GM18909 (cell line): ENCODE measurements at regions not wholly inside any gene's neighbourhood (a gene's known extent, or its start where the extent isn't known, plus 50 kb on each side); places are given as distances from the start of the nearest gene placed in this dataset.
"Not testable (repeated sequence)": the region's sequence is repeated elsewhere in the genome, so short reads cannot be mapped to it uniquely, and the experiment has no call there.

Experiments
- ATAC-seq: cut with Tn5 transposase; IDR thresholded peaks from one replicate; pipeline ENCODE4 v1.9.1; 2021; ENCODE audit warnings: mild to moderate bottlenecking; ENCODE audit not compliant: unreplicated experiment, poor library complexity

DNA sequence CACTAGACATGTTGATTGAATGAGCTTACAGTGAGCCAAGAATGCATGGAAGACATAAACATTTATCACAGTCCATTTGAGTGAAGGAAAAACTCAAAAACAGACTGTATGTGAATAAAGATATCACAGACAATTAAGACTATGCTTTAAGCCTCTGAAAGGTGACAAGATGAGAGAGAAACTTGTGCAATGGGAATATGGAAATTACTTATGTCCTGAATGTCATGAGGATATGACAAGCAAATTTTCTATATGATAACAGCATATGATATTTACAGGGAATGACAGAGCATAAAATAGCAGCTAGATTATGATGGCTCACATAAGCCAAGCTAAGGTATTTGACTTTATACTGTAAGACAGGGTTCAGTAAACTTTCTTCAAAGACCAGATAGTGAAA lies 1153.1 kb upstream of the USP15 start:
- ATAC-seq: no peak

DNA sequence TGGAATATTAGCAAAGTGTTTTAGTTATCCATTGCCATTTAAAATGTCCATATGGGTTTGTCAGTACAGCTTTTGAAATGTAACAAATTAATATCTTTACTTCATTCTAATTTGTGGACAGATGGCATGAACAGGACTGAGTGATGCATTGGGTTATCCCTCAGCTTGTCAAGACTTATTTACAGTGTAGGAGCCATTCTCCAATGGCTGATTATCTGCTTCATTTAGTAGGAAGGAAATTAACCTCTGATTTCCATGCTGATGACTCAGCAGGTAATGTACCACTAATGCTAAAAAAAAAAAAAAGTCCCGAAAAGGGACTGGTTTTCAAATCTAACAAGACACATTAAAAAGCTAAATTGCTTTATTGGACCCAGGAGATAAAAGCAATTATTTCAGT lies 1149.0 kb upstream of the USP15 start:
- ATAC-seq: no peak

DNA sequence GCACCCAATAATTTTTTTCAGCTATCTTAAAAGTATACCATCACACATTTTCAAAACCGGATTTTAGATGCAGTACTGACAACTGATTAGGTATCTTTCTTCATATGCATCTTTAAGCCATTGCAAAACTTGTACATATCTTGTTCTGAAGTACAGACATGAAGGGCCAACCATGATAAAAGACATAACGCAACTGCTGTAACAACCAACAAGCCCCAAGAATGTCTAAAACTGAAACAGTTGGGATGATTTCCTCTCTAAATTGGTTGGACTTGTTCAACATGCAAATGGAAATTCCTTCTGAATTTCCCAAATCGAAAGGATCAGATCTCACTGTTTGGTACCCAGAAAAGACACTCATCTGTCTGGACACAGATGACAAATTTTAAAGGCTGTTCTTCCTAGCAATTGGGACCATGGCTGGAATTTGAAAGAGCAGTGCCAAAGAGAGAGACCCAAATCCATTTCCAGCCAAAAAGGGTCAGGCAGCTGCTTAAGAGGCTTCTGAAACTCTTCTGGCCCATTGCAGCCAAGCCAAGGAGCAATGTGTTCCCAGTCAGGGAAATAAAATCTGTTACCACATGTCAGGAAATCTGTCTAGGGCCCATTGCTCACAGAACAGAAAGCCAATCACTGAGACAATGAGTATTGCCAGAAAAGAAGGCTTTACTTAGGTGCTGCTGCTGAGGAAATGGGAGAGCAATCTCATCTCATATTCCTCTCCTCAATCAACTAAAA lies 1122.4 kb upstream of the USP15 start:
- ATAC-seq: no peak

DNA sequence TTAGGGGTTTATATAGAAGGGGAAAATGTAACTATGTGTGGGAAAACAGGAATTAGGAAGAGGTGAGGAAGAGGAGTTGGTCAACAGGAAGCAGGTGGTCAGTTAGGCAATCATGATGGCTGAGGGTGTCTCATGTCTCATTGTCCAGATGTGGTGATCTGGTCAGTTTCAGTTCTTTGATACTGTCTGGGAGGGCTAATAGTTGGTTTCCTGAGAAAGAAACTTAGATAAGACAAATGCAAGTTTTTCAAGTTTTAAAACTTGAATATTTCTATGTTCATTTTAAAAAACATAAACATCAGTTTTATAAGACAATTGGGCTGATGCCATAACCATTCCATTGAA lies 1121.8 kb upstream of the USP15 start:
- ATAC-seq: no peak

DNA sequence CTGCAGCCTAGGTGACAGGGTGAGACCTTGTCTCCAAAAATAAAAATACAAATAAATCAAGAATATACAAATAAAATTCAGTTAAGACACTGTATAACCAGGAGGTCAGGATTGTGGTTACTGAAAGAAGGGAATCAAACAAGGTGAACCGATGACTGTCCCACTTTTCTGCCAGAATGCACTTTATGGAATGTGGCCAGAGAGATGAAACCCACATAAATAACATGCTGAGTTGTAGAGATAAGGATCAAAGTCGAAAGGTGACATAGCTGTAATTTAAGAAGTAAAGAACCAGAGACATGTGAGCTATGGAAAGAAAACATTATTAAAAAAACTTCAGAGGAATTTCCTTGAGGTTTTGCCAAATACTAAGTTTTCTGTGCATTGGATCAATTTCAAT lies 1098.2 kb upstream of the USP15 start:
- no peak for ATAC-seq

DNA sequence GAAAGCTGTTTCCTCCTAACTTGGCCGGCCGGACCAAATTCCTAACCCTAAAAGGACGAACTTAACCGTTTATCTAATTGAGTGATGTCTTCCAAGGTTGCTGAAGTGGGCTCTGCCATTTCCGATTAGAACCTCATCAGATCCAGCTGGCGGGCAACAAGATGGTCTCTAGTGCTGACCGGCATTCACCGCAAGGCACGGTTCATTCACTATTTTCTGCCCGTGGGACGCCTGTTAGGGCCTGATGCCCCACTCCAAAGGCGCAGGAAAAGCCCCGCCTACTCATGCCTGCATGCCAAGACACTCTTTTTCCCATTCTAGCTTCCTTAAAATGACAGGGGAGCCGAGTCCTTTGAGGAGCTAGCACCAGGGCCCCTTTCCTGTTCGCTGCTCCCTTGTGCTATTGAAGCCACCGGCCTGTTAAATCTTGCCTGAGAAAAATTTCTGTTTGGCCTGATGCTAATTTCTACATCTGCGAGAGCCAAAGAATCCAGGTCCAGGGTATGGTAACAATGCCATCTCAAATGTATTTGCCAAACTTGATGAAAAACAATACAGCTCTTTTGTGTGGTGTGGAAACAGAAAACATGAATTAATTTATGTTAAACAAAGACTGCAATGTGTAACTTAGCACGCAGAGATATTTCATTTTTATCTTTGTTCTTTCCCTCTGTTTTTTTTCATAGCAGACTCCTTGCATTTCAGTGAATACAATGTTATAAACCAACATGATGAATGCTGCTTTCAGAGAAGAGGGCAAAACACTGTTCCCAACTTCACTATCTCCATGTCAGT lies 1071.2 kb upstream of the USP15 start:
- no peak for ATAC-seq

DNA sequence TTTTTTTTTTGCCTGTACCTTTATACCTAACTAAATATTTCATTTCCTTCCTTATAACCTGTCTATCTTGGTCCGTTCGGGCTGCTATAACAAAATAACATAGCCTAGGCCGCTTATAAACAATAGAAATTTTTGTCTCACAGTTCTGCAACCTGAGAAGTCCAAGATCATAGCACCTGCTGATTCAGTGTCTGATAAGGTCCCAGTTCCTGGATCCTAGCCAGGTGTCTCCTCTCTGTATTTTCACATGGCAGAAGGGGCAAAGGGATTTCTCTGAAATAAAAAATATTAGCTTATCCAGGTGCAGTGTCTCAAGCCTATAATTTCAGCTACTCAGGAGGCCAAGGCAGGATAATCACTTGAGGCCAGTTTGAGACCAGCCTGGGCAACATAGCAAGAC lies 1046.6 kb upstream of the USP15 start:
- ATAC-seq: no peak

DNA sequence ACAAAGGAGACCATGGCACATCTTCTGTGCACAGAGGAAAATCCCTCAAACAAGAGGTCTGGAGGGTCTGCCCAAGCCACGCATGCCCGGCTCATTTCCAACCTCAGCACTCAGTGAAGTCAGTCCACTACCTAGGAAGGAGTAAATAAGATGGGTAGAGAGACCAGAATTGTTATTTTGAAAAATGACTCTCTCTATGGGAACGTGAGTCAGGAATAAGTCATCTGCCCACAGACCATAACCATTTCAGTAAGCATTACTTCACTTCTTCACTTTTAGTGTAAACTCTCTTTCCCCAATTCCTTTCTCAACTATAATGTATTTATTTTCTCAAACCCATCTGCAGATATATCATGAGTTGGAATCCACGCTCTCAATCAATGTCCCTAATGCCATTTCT lies 1039.9 kb upstream of the USP15 start:
- ATAC-seq: no peak

DNA sequence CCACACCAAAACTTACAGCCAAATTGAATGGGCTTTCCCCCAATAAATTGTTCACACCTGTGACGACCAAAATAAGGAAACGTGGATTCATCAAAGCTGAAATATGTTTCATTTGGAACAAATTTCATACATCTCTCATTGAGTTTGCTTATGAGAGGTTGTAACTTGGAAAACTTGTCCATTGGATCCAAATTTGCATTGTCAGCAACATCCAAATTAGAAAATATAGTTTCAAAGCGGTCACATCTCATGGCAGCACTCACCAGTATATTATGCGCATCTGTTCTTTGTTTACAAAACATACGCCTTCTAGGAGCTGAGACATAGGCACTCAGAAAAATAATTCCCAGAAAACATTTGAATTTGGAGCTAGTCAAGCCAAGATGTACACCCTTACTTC lies 1028.2 kb upstream of the USP15 start:
- no peak for ATAC-seq

DNA sequence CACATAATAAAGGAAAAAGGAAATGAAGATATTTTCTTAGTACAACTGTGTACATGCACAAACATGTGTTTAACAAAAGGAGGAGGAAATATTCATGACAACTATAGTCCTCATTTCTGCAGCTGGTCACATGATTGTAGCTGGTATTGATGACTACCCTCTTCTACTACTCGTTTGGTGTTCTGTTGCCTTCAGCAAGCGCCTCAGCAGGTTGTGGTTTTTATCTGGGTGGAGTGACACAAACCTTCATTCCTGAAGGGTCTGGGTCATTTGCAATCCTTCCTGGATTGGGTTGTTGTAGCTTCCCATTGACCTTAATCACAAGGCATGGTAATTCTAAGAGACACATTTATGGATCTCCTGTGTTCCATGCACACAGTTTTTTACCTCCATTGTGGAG lies 1009.9 kb upstream of the USP15 start:
- no peak for ATAC-seq

DNA sequence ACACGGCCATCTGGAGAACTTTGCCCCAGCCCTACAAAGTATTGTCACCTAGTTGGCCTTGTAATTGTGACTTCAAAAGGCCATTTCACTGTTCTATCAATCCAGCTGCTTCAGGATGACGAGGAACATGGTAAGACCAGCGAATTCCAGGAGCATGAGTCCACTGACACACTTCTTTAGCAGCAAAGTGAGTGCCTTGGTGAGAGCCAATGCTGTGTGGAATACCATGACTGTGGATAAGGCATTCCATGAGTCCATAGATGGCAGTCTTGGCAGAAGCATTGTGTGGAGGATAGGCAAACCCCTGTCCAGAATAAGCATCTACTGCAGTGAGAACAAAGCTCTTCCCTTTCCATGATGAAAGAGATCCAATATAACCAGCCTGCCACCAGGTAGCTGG lies 1009.1 kb upstream of the USP15 start:
- no peak for ATAC-seq

DNA sequence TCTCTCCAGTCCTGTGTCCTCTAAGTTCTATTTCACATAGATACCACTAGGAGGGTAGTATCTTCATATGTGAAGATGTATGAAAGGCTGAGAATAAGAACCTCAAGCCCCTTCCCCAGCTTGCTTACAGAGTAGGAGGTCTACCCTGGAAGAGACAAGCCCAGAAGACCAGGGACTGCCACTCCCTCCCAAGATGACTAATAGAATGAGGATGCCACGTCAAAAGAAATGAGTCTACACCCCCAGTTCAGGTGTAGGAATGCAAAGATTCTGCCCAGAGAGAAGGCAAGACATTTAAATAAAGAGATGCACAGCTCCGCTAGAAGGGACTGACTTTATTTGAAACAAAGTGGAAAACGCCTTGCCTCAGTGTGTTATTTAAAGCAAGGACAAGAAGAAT lies 1006.0 kb upstream of the USP15 start:
- no peak for ATAC-seq

DNA sequence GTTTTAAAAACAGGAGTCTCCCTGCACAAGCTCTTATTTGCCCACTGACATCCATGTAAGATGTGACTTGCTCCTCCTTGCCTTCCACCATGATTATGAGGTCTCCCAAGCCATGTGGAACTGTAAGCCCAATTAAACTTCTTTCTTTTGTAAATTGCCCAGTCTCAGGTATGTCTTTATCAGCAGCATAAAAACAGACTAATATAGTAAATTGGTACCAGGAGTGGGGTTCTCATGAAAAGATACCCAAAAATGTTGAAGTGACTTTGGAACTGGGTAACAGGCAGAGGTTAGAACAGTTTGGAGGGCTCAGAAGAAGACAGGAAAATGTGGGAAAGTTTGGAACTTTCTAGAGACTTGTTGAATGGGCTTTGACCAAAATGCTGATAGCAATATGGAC lies 995.9 kb upstream of the USP15 start:
- ATAC-seq: not testable (repeated sequence)

DNA sequence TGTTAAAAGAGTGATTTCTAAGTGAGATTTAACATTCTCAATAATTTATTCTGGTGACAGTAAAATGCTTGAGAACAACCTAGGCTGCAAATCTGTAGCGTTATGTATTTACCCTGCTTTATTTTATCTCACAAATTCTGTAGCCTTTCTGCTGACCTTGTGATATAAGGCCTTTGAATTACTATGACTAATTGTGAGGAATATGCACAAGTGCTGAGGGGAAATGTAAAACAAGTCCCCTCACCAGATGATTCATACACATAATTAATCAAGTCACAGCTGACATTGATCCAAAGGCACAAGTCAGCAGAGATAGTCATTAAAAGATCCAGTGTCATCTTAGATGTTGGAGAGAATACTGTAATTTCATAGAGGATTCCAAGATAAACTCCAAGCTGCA lies 992.7 kb upstream of the USP15 start:
- no peak for ATAC-seq

DNA sequence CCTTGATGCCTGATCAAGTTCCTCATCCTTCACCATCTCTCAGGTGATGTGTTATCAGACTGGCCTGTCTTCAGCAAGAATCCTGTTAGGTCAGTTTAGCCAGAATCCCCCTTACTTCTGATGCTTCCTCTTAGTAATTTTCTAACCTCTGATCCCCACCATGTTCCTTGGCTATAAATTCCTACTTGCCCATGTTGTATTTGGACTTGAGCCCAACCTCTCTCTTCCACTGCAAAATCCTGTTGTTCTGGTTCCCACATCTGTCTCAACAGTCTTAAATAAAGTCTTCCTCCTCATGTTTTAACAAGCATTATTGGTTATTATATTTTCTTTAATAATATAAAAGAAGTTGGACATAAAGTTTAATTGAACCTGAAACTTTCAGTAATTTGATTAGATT lies 987.8 kb upstream of the USP15 start:
- no peak for ATAC-seq

DNA sequence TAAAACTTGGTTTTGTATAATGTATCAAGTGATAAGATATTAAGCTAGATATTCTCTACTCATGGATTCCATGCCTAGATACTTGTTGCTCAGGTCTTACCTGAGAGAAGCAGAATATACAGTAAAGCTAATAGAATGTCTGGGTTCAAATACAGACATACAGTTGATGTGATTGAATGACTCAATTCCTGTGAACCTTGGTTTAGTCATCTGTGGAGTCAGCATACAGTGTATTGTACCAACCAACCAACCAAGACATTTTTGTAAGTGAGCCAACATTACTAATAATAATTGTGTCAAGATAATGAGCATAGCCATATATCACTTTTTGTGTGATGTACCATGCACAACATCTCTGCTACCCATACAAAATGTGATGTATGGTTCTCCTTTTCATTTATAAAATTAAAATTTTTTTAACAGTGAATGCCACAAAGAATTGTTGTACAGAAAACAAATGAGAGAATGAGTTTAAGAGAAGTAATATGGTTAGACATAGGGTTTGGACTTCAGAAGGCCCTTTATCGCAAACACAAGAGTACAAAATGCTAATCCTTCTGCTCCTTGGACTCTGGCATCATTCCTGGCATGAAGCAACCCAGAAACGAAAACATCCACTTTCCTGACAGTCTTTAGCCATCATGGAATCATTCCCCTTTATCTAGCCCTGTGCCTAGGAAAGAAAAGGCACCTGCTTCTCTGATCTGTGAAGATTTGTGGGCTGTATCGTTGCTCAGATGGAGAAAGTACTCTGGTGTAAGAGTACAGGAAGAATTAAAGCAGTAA lies 977.2 kb upstream of the USP15 start:
- ATAC-seq: no peak

DNA sequence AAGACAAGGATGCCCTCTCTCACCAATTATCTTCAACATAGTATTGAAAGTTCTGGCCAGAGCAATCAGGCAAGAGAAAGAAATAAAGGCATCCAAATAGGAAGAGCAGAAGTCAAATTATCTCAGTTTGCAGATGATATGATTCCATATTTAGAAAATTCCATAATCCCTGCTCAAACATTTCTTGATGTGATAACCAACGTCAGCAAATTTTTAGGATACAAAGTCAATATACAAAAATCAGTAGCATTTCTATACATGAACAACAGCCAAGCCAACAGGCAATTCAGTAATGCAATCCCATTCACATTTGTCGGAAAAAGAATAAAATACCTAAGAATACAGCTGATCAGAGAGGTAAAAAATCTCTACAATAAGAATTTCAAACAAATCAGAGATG lies 969.7 kb upstream of the USP15 start:
- no peak for ATAC-seq

DNA sequence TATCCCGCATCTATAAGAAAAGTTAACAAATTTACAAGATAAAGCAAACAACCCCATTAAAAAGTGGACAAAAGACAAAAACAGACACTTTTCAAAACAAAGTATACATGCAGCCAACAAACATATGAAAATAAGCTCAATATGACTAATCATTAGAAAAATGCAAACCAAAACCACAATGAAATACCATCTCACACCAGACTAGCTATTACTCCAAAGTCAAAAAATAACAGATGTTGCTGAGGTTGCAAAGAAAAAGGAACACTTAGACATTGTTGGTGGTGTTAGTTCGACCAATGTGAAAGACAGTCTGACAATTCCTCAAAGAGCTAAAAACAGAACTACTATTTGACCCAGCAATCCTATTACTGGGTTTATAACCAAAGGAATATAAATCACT lies 968.6 kb upstream of the USP15 start:
- ATAC-seq: no peak

DNA sequence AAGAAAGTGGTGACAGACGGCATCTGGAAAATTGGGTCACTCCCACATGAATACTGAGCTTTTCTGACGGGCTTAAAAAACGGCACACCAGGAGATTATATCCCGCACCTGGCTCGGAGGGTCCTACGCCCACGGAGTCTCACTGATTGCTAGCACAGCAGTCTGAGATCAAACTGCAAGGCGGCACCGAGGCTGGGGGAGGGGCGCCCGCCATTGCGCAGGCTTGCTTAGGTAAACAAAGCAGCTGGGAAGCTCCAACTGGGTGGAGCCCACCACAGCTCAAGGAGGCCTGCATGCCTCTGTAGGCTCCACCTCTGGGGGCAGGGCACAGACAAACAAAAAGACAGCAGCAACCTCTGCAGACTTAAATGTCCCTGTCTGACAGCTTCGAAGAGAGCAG lies 966.2 kb upstream of the USP15 start:
- ATAC-seq: not testable (repeated sequence)

DNA sequence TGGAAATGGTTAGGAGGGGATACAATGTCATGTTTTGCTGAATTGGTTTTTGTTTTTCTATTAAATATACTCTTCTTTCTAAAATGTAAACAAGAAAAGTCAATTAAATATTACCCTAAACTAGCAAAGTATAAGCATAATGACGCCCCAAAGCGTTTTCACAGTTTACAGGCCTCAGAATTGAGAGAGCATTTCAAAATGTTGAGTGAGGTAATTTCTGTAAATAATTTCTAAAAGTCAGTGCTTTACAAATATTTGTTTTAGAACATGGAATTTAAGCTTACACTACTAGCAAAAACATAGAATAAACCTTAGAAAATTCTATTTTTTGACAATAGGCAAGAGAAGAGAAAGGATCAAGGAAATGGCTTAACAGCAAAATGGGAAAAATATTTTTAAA lies 958.4 kb upstream of the USP15 start:
- no peak for ATAC-seq

DNA sequence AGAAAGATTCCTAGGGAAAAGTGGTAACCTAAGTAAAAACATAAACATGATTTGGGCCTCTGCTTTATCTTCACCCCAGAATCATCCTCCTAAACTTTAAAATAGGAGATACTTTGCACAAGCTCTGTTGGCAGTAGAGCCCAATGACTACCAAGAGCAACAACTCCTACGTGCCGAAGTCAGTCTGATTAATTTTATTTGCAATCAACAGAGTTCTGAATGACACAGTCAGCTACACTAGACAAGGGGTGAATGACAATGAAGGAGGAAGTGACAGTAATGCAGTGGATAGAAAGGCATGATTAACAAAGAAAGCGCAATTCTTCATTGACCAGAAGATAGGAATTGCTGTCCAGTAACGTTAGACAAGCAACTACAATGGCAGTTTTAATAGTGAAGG lies 957.9 kb upstream of the USP15 start:
- ATAC-seq: no peak
